Fibroblast of the aortic adventitia (primary cell): ENCODE measurements at regions not wholly inside any gene's neighbourhood (a gene's known extent, or its start where the extent isn't known, plus 50 kb on each side); places are given as distances from the start of the nearest gene placed in this dataset.

ENCODE experiments used
- DNase-seq: peaks from one replicate; pipeline ENCODE4 v3.0.0-alpha.2; 2010; ENCODE audit warnings: low read depth
- H3K4me3 ChIP-seq: 2 replicates; pipeline ENCODE4 v1.5.1; 2011; ENCODE audit warnings: low read depth, mild to moderate bottlenecking, control low read depth, low read length, moderate library complexity
- CTCF ChIP-seq: IDR thresholded peaks from 2 replicates; pipeline ENCODE4 v1.5.1; 2011; ENCODE audit warnings: mild to moderate bottlenecking, low read length, control low read depth, inconsistent platforms; ENCODE audit not compliant: insufficient read depth

GRCh38 chr15:70424937-70425411, 327.3 kb upstream of the TLE3 start:
- no peak for TF ChIP-seq CTCF
- no peak overlapping the region for H3K4me3 ChIP-seq
- DNase-seq: no peak

GRCh38 chr15:70423267-70423666, 325.6 kb upstream of the TLE3 start:
- TF ChIP-seq CTCF: no peak

GRCh38 chr15:70422342-70422741, 324.6 kb upstream of the TLE3 start:
- no peak for DNase-seq
- no peak overlapping the region for H3K4me3 ChIP-seq
- no peak for TF ChIP-seq CTCF

More at GRCh38 chr15:70423267-70423666, 325.6 kb upstream of the TLE3 start:
- DNase-seq: no peak
- no peak overlapping the region for H3K4me3 ChIP-seq

DNA sequence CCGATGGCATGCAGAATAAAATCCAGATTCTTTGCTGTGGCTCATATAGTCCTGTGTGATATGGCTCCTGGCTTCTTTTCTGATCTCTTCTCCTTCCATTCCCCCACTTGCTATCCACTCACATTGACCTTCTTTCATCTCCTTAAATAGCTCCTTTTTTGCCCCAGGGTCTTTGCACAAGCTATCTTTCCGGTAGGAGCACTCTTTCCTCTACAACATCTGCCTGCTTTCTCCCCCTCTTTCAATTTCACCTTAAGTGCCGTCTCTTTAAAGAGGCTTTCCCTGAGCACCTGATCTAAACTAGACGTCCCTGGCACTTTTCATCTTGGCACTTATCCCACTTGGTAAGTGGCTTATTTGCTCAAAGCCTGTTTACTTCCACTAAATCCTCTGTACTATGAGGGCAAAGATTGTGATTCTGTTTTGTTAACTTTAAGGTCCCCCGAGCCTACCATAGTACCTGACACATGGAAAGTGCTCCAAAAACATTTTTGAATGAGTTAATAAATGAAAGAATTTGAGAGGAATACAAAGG, 323.3 kb upstream of the TLE3 start:
- no peak for TF ChIP-seq CTCF
- no peak for DNase-seq
- H3K4me3 ChIP-seq: no peak overlapping the region

DNA sequence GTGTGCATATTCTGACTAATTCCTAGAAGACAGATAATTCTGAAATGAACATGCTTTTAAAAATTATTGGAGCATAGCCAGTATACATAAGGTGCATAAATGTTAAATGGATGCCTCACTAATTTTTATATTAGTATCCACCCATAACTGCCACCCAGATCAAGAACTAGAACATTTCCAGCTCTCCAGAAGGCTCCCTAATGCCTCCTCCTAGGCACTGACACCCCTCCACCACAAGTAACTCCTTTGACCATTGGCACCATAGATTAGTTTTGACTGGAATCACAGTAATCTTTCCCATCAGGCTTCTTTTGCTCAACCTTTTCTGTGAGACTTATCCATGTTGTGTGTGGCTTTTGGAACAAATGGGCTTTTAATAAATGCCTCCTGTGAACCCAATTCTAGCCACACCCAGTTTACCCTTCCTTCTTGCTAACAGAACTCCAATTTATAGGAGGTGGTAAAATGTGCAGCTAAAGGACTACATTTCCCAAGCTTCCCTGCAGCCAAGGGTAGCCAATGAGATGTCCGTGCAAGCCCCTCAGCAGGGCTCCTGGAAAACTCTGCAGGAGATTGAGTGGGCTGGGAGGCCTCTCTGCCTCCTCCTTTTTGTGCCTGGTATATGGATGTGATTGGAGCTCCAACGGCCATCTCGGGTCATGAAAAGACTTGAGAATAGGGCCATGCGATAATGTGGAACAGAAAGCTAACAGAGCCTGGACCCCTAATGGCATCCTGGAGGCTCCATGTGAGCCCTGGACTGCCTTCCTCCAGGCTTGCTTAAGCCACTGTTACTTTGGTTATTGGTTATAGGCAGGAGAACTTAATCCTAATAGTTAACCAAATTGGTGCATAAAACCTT, 322.6 kb upstream of the TLE3 start:
- H3K4me3 ChIP-seq: no peak overlapping the region
- DNase-seq: no peak
- no peak for TF ChIP-seq CTCF

- no peak overlapping the region for H3K4me3 ChIP-seq
- no peak for TF ChIP-seq CTCF
- DNase-seq: no peak
Measured at GRCh38 chr15:70418943-70419342, 321.2 kb upstream of the TLE3 start.

DNA sequence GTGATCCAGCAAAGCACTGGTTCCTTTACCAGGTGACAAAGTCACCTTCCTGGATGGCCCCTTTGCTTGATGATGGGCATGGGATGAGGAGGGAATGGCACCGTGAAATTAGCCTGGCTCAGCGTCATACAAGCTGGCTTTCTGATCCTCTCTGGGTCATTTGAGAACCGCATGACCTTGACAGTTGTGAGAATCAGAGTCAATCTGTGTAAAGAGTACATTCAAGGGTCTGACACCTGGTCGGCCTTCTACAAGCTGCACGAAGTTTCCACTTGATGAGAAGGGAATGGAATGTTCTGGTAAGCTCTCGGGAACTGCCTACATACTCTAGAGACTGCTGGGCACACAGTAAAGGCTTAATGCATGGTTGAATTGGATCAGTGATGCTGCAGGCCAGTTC, 319.8 kb upstream of the TLE3 start:
- no peak for TF ChIP-seq CTCF
- no peak for DNase-seq
- no peak overlapping the region for H3K4me3 ChIP-seq
